ENCODE measurements at regions not wholly inside any gene's neighbourhood (a gene's known extent, or its start where the extent isn't known, plus 50 kb on each side); places are given as distances from the start of the nearest gene placed in this dataset.
"Not testable (repeated sequence)": the region's sequence is repeated elsewhere in the genome, so short reads cannot be mapped to it uniquely, and the experiment has no call there.

- no peaks in the 10 kb centered on the region for H3K27me3 Mint-ChIP-seq (ENCODE audit: low read depth)
- no peaks in the 10 kb centered on the region for H3K36me3 Mint-ChIP-seq (ENCODE audit: low read depth)
- H3K9me3 Mint-ChIP-seq: no peaks in the 10 kb centered on the region
- no peak for DNase-seq (ENCODE audit: low spot score)
- H3K27ac Mint-ChIP-seq: no peak overlapping the region
- no peaks in the 10 kb centered on the region for H3K4me1 Mint-ChIP-seq (ENCODE audit: low read depth)
- H3K4me3 Mint-ChIP-seq: no peak overlapping the region
Observed at GRCh38 chr6:82612475-82613039, 248.9 kb downstream of the TPBG start.

DNA sequence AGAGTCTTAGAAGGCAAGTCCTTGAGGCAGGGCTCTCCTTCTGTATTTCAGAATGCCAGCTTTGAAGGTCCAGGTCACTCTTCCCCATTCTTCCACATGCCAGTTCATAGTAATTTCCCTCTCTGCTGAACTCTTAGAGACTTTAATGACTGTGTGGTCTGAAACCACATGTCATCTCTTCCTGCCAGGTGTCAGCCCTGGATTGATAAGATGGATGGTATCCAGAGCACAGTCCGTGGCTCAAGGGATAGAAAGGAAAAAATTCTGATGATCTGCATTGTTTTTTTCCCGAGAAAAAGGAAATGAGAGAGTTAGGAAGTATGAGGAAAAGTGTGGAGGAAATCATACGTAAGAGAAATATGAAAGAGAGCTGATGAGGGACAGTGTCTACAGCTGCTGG, 250.9 kb downstream of the TPBG start:
- Mint-ChIP-seq H3K9me3 (no peaks in the 10 kb centered on the region), H3K27me3 (ENCODE audit: low read depth) (no peaks in the 10 kb centered on the region), H3K27ac (no peak overlapping the region), H3K4me3 (no peak overlapping the region), H3K4me1 (ENCODE audit: low read depth) (no peaks in the 10 kb centered on the region), H3K36me3 (ENCODE audit: low read depth) (no peaks in the 10 kb centered on the region)
- DNase-seq (ENCODE audit: low spot score): no peak

- Mint-ChIP-seq H3K9me3 (no peaks in the 10 kb centered on the region), H3K27ac (no peak overlapping the region), H3K4me1 (ENCODE audit: low read depth) (no peaks in the 10 kb centered on the region), H3K27me3 (ENCODE audit: low read depth) (no peaks in the 10 kb centered on the region), H3K4me3 (no peak overlapping the region), H3K36me3 (ENCODE audit: low read depth) (no peaks in the 10 kb centered on the region)
- DNase-seq (ENCODE audit: low spot score): no peak
Observed at GRCh38 chr6:82616386-82617028, 252.9 kb downstream of the TPBG start.

DNA sequence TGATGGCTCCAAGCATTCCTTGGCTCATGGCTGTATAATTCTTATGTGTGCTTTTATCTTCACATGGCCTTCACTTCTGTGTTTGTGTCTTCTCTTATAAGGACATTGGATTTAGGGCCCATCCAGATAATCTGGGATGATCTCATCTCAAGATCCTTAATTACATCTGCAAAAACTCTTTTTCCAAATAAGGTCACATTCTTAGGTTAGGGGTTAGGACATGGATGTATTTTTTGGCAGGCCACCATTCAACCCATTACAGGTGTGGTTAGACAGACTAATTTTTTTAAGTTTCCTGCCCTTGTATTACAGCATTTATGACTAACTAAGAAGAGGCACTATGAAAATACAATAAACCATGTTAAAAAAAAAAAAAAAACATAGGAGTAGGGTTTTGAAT, 254.0 kb downstream of the TPBG start:
- peaks cover 11% of the 10 kb centered on the region for H3K9me3 Mint-ChIP-seq
- H3K4me1 Mint-ChIP-seq (ENCODE audit: low read depth): no peaks in the 10 kb centered on the region
- no peak overlapping the region for H3K27ac Mint-ChIP-seq
- H3K4me3 Mint-ChIP-seq: no peak overlapping the region
- no peaks in the 10 kb centered on the region for H3K36me3 Mint-ChIP-seq (ENCODE audit: low read depth)
- H3K27me3 Mint-ChIP-seq (ENCODE audit: low read depth): no peaks in the 10 kb centered on the region
- no peak for DNase-seq (ENCODE audit: low spot score)

DNA sequence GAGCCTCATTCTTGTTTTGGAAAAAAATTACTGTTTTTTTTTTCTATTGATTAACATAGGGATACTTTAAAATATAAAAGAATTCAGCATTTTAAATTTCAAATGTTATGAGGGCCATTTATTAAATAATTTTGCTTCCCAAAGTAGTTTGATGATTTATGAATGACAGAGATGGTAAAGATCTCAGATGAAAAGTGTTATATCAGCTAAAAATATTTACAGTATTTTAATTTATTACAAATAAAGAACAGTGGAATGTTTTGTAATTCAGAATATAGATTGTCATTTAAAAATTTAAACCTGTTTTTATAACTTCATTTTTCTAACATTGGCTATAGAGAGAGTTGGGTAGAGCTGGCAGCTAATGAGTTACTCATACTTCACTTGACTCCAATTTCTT, 256.0 kb downstream of the TPBG start:
- Mint-ChIP-seq H3K27ac (no peak overlapping the region), H3K9me3 (peaks cover 12% of the 10 kb centered on the region), H3K27me3 (ENCODE audit: low read depth) (no peaks in the 10 kb centered on the region), H3K4me1 (ENCODE audit: low read depth) (no peaks in the 10 kb centered on the region), H3K36me3 (ENCODE audit: low read depth) (no peaks in the 10 kb centered on the region), H3K4me3 (no peak overlapping the region)
- no peak for DNase-seq (ENCODE audit: low spot score)

DNA sequence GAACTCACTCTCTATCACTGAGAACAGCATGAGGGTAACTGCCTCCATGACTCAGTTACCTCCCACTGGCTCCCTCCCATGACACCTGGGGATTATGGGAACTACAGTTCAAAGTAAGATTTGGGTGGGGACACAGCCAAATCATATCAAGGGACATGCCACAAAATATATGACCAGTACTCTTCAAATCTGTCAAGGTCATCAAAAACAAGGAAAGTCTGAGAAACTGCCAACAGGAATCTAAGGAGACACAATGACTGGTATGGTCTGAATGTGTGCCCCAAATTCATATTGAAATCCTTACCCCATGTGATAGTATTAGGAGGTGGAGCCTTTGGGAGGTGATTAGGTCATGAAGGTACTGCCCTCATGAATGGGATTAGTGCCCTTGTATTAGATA, 258.8 kb downstream of the TPBG start:
- H3K4me1 Mint-ChIP-seq (ENCODE audit: low read depth): no peaks in the 10 kb centered on the region

DNA sequence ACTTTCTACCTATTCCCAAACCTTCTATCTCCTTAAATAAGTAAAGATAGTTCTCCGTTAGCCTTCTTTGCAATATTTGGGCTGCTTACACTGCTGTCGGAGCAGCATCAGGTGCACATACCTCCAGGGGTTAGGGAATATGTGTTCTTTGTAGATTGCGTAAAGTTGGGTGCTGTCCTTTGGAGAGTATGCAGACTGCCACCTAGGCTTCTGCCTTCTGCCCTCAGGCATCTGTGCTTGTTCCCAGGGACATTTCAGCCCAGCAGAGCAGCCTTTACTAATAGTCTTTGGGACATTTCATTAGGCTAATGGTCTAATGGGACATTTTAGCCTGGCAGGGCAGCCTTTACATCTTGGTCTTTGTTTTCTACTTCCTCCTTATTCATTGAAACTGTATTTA, 260.6 kb downstream of the TPBG start:
- peaks cover 12% of the 10 kb centered on the region for H3K9me3 Mint-ChIP-seq
- H3K27ac Mint-ChIP-seq: no peak overlapping the region

More for the DNA sequence above, 258.8 kb downstream of the TPBG start:
- DNase-seq (ENCODE audit: low spot score): no peak
- Mint-ChIP-seq H3K36me3 (ENCODE audit: low read depth) (no peaks in the 10 kb centered on the region), H3K27ac (no peak overlapping the region), H3K4me3 (no peak overlapping the region), H3K9me3 (peaks cover 12% of the 10 kb centered on the region), H3K27me3 (ENCODE audit: low read depth) (no peaks in the 10 kb centered on the region)

GRCh38 chr6:82626946-82627345, 263.3 kb downstream of the TPBG start:
- not testable (repeated sequence) for DNase-seq (ENCODE audit: low spot score); H3K27me3 Mint-ChIP-seq (ENCODE audit: low read depth); H3K27ac Mint-ChIP-seq; H3K36me3 Mint-ChIP-seq (ENCODE audit: low read depth); H3K4me3 Mint-ChIP-seq; H3K9me3 Mint-ChIP-seq; H3K4me1 Mint-ChIP-seq (ENCODE audit: low read depth)

More for the DNA sequence above, 260.6 kb downstream of the TPBG start:
- DNase-seq (ENCODE audit: low spot score): no peak
- Mint-ChIP-seq H3K4me1 (ENCODE audit: low read depth) (no peaks in the 10 kb centered on the region), H3K36me3 (ENCODE audit: low read depth) (no peaks in the 10 kb centered on the region), H3K4me3 (no peak overlapping the region), H3K27me3 (ENCODE audit: low read depth) (no peaks in the 10 kb centered on the region)

- Mint-ChIP-seq H3K27ac (no peak overlapping the region), H3K27me3 (ENCODE audit: low read depth) (no peaks in the 10 kb centered on the region), H3K36me3 (ENCODE audit: low read depth) (no peaks in the 10 kb centered on the region), H3K4me1 (ENCODE audit: low read depth) (no peaks in the 10 kb centered on the region), H3K4me3 (no peak overlapping the region), H3K9me3 (no peaks in the 10 kb centered on the region)
- DNase-seq (ENCODE audit: low spot score): no peak
Observed at GRCh38 chr6:82629921-82630320, 266.3 kb downstream of the TPBG start.

GRCh38 chr6:82641677-82642076, 278.1 kb downstream of the TPBG start:
- DNase-seq (ENCODE audit: low spot score): no peak
- Mint-ChIP-seq H3K4me1 (ENCODE audit: low read depth) (no peaks in the 10 kb centered on the region), H3K9me3 (no peaks in the 10 kb centered on the region), H3K36me3 (ENCODE audit: low read depth) (no peaks in the 10 kb centered on the region), H3K27me3 (ENCODE audit: low read depth) (no peaks in the 10 kb centered on the region), H3K27ac (no peak overlapping the region), H3K4me3 (no peak overlapping the region)

- Mint-ChIP-seq H3K9me3 (no peaks in the 10 kb centered on the region), H3K27me3 (ENCODE audit: low read depth) (no peaks in the 10 kb centered on the region), H3K36me3 (ENCODE audit: low read depth) (no peaks in the 10 kb centered on the region), H3K4me1 (ENCODE audit: low read depth) (no peaks in the 10 kb centered on the region), H3K27ac (no peak overlapping the region), H3K4me3 (no peak overlapping the region)
- DNase-seq (ENCODE audit: low spot score): no peak
Observed at GRCh38 chr6:82645536-82646230, 282.1 kb downstream of the TPBG start.

DNA sequence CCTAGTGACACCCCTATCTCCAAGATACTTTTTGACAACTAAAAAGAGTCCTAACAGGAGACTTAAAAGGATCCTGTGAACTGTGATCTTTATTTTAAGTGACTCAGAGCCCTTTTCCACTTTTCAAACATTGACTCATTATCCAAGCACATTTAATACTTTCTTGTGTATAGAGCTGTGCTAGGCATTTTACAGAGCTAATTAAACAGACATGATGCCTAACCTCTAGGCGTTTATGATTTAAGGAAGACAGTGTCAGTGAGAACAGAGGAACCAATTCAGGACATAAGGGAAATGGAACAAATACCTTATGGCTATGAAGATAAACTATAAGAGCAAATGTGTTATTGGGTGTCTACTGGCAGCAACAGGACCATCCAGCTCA, 282.6 kb downstream of the TPBG start:
- no peak for DNase-seq (ENCODE audit: low spot score)
- H3K4me1 Mint-ChIP-seq (ENCODE audit: low read depth): no peaks in the 10 kb centered on the region
- H3K4me3 Mint-ChIP-seq: no peak overlapping the region
- H3K36me3 Mint-ChIP-seq (ENCODE audit: low read depth): no peaks in the 10 kb centered on the region
- no peak overlapping the region for H3K27ac Mint-ChIP-seq
- H3K9me3 Mint-ChIP-seq: no peaks in the 10 kb centered on the region
- no peaks in the 10 kb centered on the region for H3K27me3 Mint-ChIP-seq (ENCODE audit: low read depth)

DNA sequence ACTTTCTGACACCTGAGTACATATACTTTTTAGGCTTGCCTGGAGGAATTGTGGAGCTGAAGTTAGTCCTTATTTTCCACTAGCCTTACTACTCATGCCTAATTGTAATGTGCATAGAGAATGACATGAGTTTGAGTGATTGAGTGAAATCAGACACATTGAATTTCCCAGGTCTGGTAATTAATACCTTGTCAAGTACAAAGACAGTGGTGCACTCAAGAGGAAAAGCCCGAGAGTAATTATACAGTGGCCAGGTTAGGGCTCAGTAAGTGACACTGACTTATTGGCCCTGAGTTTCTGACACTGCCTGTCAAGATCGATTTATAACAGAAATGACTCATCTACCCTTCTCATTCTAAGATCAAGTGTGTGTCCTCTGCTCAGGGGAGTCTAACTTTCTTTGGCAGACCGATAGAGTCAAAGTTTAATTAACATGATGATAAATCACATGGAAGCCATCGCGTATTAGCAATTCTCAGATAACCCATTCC, 288.3 kb downstream of the TPBG start:
- no peak overlapping the region for H3K27ac Mint-ChIP-seq
- H3K27me3 Mint-ChIP-seq (ENCODE audit: low read depth): no peaks in the 10 kb centered on the region
- no peaks in the 10 kb centered on the region for H3K9me3 Mint-ChIP-seq
- no peaks in the 10 kb centered on the region for H3K4me1 Mint-ChIP-seq (ENCODE audit: low read depth)
- no peak overlapping the region for H3K4me3 Mint-ChIP-seq
- no peak for DNase-seq (ENCODE audit: low spot score)
- H3K36me3 Mint-ChIP-seq (ENCODE audit: low read depth): no peaks in the 10 kb centered on the region

DNA sequence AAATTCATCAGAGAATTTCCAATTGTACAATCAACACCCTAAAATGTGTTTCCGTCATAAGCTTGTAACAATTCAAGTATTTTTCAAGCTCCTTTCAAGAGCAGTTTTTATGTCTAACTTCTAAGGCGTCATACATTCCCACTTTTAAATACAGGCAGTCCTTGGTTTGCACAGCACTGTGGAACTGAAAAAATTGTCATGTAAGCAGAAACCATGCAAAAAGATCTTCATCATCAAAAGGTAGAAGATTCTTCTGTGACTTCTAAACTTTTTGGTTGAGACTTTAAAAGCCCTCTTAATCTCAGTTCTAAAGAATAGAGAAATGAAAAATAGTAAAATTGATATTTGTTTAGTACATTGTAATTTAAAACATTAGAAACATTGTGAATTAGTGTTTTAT, 315.6 kb downstream of the TPBG start:
- Mint-ChIP-seq H3K36me3 (ENCODE audit: low read depth) (no peaks in the 10 kb centered on the region), H3K27ac (no peak overlapping the region), H3K4me3 (no peak overlapping the region), H3K27me3 (ENCODE audit: low read depth) (no peaks in the 10 kb centered on the region), H3K4me1 (ENCODE audit: low read depth) (no peaks in the 10 kb centered on the region), H3K9me3 (peaks cover 18% of the 10 kb centered on the region)
- DNase-seq (ENCODE audit: low spot score): no peak
